ENCODE measurements at regions not wholly inside any gene's neighbourhood (a gene's known extent, or its start where the extent isn't known, plus 50 kb on each side); places are given as distances from the start of the nearest gene placed in this dataset.

GRCh38 chr12:87234898-87235297, 794.3 kb downstream of the C12orf50 start:
- no peak for ATAC-seq (ENCODE audit: low read depth)
- DNase-seq: no peak
- H3K27me3 ChIP-seq (replicated peaks in 1 of 4; ENCODE audit: control extremely low read depth in 1 of 4, control insufficient read depth in 3 of 4, insufficient read depth in 4 of 4, low read length in 3 of 4): no peaks in the 10 kb centered on the region
- no peaks in the 10 kb centered on the region for H4K20me1 ChIP-seq (ENCODE audit: control insufficient read depth, insufficient read depth, low read length, poor library complexity, severe bottlenecking)
- no peaks in the 10 kb centered on the region for H3K4me1 ChIP-seq (ENCODE audit: control insufficient read depth in 2 of 2, insufficient read depth in 2 of 2, low read length in 2 of 2)
- no peaks in the 10 kb centered on the region for H3K9me3 Mint-ChIP-seq (ENCODE audit: insufficient read depth)
- no peak overlapping the region for H2AFZ ChIP-seq (ENCODE audit: insufficient read depth, low read depth, low read length, poor library complexity, severe bottlenecking)
- no peaks in the 10 kb centered on the region for H3K9me3 ChIP-seq (ENCODE audit: control extremely low read depth in 1 of 3, control insufficient read depth in 2 of 3, insufficient read depth in 1 of 3, low read length in 2 of 3)
- no peak overlapping the region for H3K4me2 ChIP-seq (replicated peaks; ENCODE audit: low read depth, low read length, poor library complexity, severe bottlenecking)
- H3K27me3 Mint-ChIP-seq: no peaks in the 10 kb centered on the region
- no peaks in the 10 kb centered on the region for H3K4me1 Mint-ChIP-seq
- H3K9ac ChIP-seq (ENCODE audit: low read length): no peak overlapping the region
- no peak overlapping the region for H3K27ac Mint-ChIP-seq
- no CpG with 5 or more reads among the region's 1 CpG for WGBS (ENCODE audit: insufficient coverage)
- ChIA-PET CTCF (no interaction called here), POLR2A (no interaction called here)
- no peak overlapping the region for H3K4me3 Mint-ChIP-seq
- intact Hi-C loops (cut with micrococcal nuclease): no loop called here
- TF ChIP-seq CTCF (IDR thresholded peaks at IDR 0.05): no peak
- H3K36me3 ChIP-seq (replicated peaks in 1 of 2; ENCODE audit: control extremely low read depth in 1 of 2, control insufficient read depth in 1 of 2, extremely low read depth in 1 of 2, insufficient read depth in 2 of 2, low read length in 1 of 2): no peaks in the 10 kb centered on the region
- no peaks in the 10 kb centered on the region for H3K79me2 ChIP-seq (ENCODE audit: control insufficient read depth, insufficient read depth, low read length)
- H3K4me3 ChIP-seq (ENCODE audit: control extremely low read depth in 1 of 5, extremely low read depth in 1 of 5, insufficient read depth in 1 of 5, low read depth in 2 of 5, low read length in 4 of 5): no peak overlapping the region
- no peak overlapping the region for H3K27ac ChIP-seq (ENCODE audit: low read length in 2 of 2)

- Mint-ChIP-seq H3K4me3 (no peak overlapping the region), H3K27ac (no peak overlapping the region), H3K4me1 (no peaks in the 10 kb centered on the region), H3K27me3 (no peaks in the 10 kb centered on the region), H3K9me3 (ENCODE audit: insufficient read depth) (no peaks in the 10 kb centered on the region)
- Histone ChIP-seq H3K9ac (ENCODE audit: low read length) (no peak overlapping the region), H3K4me1 (ENCODE audit: control insufficient read depth in 2 of 2, insufficient read depth in 2 of 2, low read length in 2 of 2) (no peaks in the 10 kb centered on the region), H3K79me2 (ENCODE audit: control insufficient read depth, insufficient read depth, low read length) (no peaks in the 10 kb centered on the region), H3K4me2 (replicated peaks; ENCODE audit: low read depth, low read length, poor library complexity, severe bottlenecking) (no peak overlapping the region), H2AFZ (ENCODE audit: insufficient read depth, low read depth, low read length, poor library complexity, severe bottlenecking) (no peak overlapping the region), H3K9me3 (ENCODE audit: control extremely low read depth in 1 of 3, control insufficient read depth in 2 of 3, insufficient read depth in 1 of 3, low read length in 2 of 3) (no peaks in the 10 kb centered on the region), H3K36me3 (replicated peaks in 1 of 2; ENCODE audit: control extremely low read depth in 1 of 2, control insufficient read depth in 1 of 2, extremely low read depth in 1 of 2, insufficient read depth in 2 of 2, low read length in 1 of 2) (no peaks in the 10 kb centered on the region), H3K27me3 (replicated peaks in 1 of 4; ENCODE audit: control extremely low read depth in 1 of 4, control insufficient read depth in 3 of 4, insufficient read depth in 4 of 4, low read length in 3 of 4) (no peaks in the 10 kb centered on the region), H3K27ac (ENCODE audit: low read length in 2 of 2) (no peak overlapping the region), H4K20me1 (ENCODE audit: control insufficient read depth, insufficient read depth, low read length, poor library complexity, severe bottlenecking) (no peaks in the 10 kb centered on the region), H3K4me3 (ENCODE audit: control extremely low read depth in 1 of 5, extremely low read depth in 1 of 5, insufficient read depth in 1 of 5, low read depth in 2 of 5, low read length in 4 of 5) (no peak overlapping the region)
- no peak for DNase-seq
- intact Hi-C loops (cut with micrococcal nuclease): no loop called here
- POLR2A ChIA-PET: no interaction called here
- no CpG with 5 or more reads among the region's 1 CpG for WGBS (ENCODE audit: insufficient coverage)
- ATAC-seq (ENCODE audit: low read depth): no peak
- no peak for TF ChIP-seq EZH2 (IDR thresholded peaks at IDR 0.05; ENCODE audit: borderline replicate concordance, insufficient read depth, low read depth, low read length, poor library complexity, severe bottlenecking)
- CTCF ChIA-PET: no interaction called here
These were observed 795.5 kb downstream of the C12orf50 start for GRCh38 chr12:87233671-87234070.

Data from B cell (primary cell).